SK-N-SH (cell line): ENCODE measurements at regions not wholly inside any gene's neighbourhood (a gene's known extent, or its start where the extent isn't known, plus 50 kb on each side); places are given as distances from the start of the nearest gene placed in this dataset.
"Not testable (repeated sequence)": the region's sequence is repeated elsewhere in the genome, so short reads cannot be mapped to it uniquely, and the experiment has no call there.

ENCODE experiments used
- CTCF ChIA-PET: fragments of 300-600, 350-600 bp; formaldehyde crosslinking; extraction: SDS; loops from one replicate; lab custom pipeline; 2021; lab: Yijun Ruan, JAX
- POLR2A ChIA-PET: fragments of 350-600 bp; sonication (Branson Sonifier 250); formaldehyde crosslinking; extraction: SDS; loops from one replicate; lab custom pipeline; 2020; ENCODE audit warnings: antibody characterized with exemption, inconsistent platforms; lab: Yijun Ruan, JAX
- DNase-seq: peaks from one replicate; pipeline ENCODE4 v3.0.0; 2012
- H2AFZ ChIP-seq: fragments of 200-600 bp; sonication (generic); 2 replicates; pipeline ENCODE4 v1.8.1; 2016; ENCODE audit warnings: antibody characterized with exemption, mild to moderate bottlenecking, low read depth
- H3F3A ChIP-seq: fragments of 200-600 bp; sonication (generic); replicated peaks from 2 replicates; pipeline ENCODE3; 2016; ENCODE audit warnings: antibody characterized with exemption, mild to moderate bottlenecking; ENCODE audit not compliant: insufficient read depth
- H3K27ac ChIP-seq, 2 experiments: fragments of 200-500 bp in 1 of 2; fragments of 200-600 bp in 1 of 2; sonication (Bioruptor generic) in 1 of 2; sonication (generic), shearing (Covaris generic) in 1 of 2; 2 replicates each; pipeline versions ENCODE4 v1.5.1 to v1.6.1; 2014 to 2016; ENCODE audit warnings: low read depth in 2 of 2, inconsistent platforms in 1 of 2, low read length in 1 of 2, mild to moderate bottlenecking in 1 of 2, mixed read lengths in 1 of 2
- H3K27me3 ChIP-seq: fragments of 200-600 bp; sonication (generic), shearing (Covaris generic); 2 replicates; pipeline ENCODE4 v1.6.1; 2016; ENCODE audit warnings: mixed run types; ENCODE audit not compliant: insufficient read depth
- H3K36me3 ChIP-seq, 2 experiments: fragments of 200-500 bp in 1 of 2; fragments of 200-600 bp in 1 of 2; sonication (Bioruptor generic) in 1 of 2; sonication (generic) in 1 of 2; replicated peaks in 1 of 2; 2 replicates each; pipeline versions ENCODE3 to v1.5.1; 2014 to 2016; ENCODE audit warnings: low read length in 1 of 2, mild to moderate bottlenecking in 1 of 2; ENCODE audit not compliant: insufficient read depth in 2 of 2, control insufficient read depth in 1 of 2
- H3K4me1 ChIP-seq, 2 experiments: fragments of 200-500 bp in 1 of 2; fragments of 200-600 bp in 1 of 2; sonication (Bioruptor generic) in 1 of 2; sonication (generic), shearing (Covaris generic) in 1 of 2; 2 replicates each; pipeline versions ENCODE4 v1.5.1 to v1.6.1; 2014 to 2016; ENCODE audit warnings: low read depth in 1 of 2, low read length in 1 of 2, mixed run types in 1 of 2; ENCODE audit not compliant: insufficient read depth in 2 of 2, control insufficient read depth in 1 of 2
- H3K4me2 ChIP-seq: fragments of 200-600 bp; sonication (generic), shearing (Covaris generic); 2 replicates; pipeline ENCODE4 v1.6.1; 2017; ENCODE audit warnings: mixed run types
- H3K4me3 ChIP-seq, 2 experiments: fragments of 200-500 bp in 1 of 2; fragments of 200-600 bp in 1 of 2; sonication (Bioruptor generic) in 1 of 2; sonication (generic), shearing (Covaris generic) in 1 of 2; 2 replicates each; pipeline versions ENCODE4 v1.5.1 to v1.8.1; 2014 to 2016; ENCODE audit warnings: low read depth in 2 of 2, inconsistent platforms in 1 of 2, low read length in 1 of 2, mild to moderate bottlenecking in 1 of 2, mixed read lengths in 1 of 2, moderate library complexity in 1 of 2
- H3K79me2 ChIP-seq: fragments of 200-600 bp; sonication (generic); 2 replicates; pipeline ENCODE4 v1.8.1; 2017; ENCODE audit warnings: mild to moderate bottlenecking; ENCODE audit not compliant: insufficient read depth
- H3K9ac ChIP-seq: fragments of 200-600 bp; sonication (generic); 2 replicates; pipeline ENCODE4 v1.6.1; 2017; ENCODE audit warnings: mixed run types
- H3K9me2 ChIP-seq: fragments of 200-600 bp; sonication (generic); 2 replicates; pipeline ENCODE4 v1.6.1; 2017; ENCODE audit warnings: mixed run types
- H3K9me3 ChIP-seq: fragments of 200-600 bp; sonication (generic); 2 replicates; pipeline ENCODE4 v1.6.1; 2017; ENCODE audit warnings: mixed run types, mild to moderate bottlenecking, moderate library complexity
- H4K20me1 ChIP-seq: fragments of 200-600 bp; sonication (generic); 2 replicates; pipeline ENCODE4 v1.6.1; 2017; ENCODE audit warnings: mild to moderate bottlenecking, mixed run types; ENCODE audit not compliant: insufficient read depth
- CHD2 ChIP-seq: fragments of 150-350 bp; IDR thresholded peaks from 2 replicates; pipeline ENCODE4 v1.6.1; 2018; ENCODE audit warnings: low read length; ENCODE audit not compliant: partially characterized antibody
- EZH2phosphoT487 ChIP-seq: fragments of 200-600 bp; sonication (generic); IDR thresholded peaks from 2 replicates; pipeline ENCODE4 v1.6.1; 2017; ENCODE audit warnings: low read depth, mixed run types, mild to moderate bottlenecking, antibody characterized with exemption, moderate library complexity, borderline replicate concordance
- FOSL2 ChIP-seq: IDR thresholded peaks from 2 replicates; pipeline ENCODE4 v1.4.0; 2012; ENCODE audit warnings: low read depth, mild to moderate bottlenecking, moderate library complexity, borderline replicate concordance
- FOXM1 ChIP-seq: IDR thresholded peaks from 2 replicates; pipeline ENCODE4 v1.4.0; 2012; ENCODE audit warnings: low read depth, mild to moderate bottlenecking
- IRF3 ChIP-seq: fragments of 150-350 bp; IDR thresholded peaks from 2 replicates; pipeline ENCODE4 v1.6.1; 2016; ENCODE audit warnings: mild to moderate bottlenecking, low read depth, low read length
- JUND ChIP-seq: IDR thresholded peaks from 2 replicates; pipeline ENCODE4 v1.4.0; 2012
- MXI1 ChIP-seq: IDR thresholded peaks from 2 replicates; pipeline ENCODE4 v1.6.1; 2012; ENCODE audit warnings: mild to moderate bottlenecking, low read depth, low read length, improper control_type of control experiment
- POLR2AphosphoS5 ChIP-seq: IDR thresholded peaks from 2 replicates; pipeline ENCODE4 v1.6.1; 2012; ENCODE audit warnings: low read depth, low read length
- RAD21 ChIP-seq: IDR thresholded peaks from 2 replicates; pipeline ENCODE4 v1.6.1; 2012; ENCODE audit warnings: mild to moderate bottlenecking, low read length
- REST ChIP-seq: IDR thresholded peaks from 2 replicates; pipeline ENCODE4 v1.6.1; 2012; ENCODE audit warnings: mild to moderate bottlenecking, low read depth, low read length, moderate library complexity
- RXRA ChIP-seq: IDR thresholded peaks from 2 replicates; pipeline ENCODE4 v1.4.0; 2012; ENCODE audit warnings: low read depth, mild to moderate bottlenecking, borderline replicate concordance
- SIN3A ChIP-seq: IDR thresholded peaks from 2 replicates; pipeline ENCODE4 v1.6.1; 2012; ENCODE audit warnings: low read depth, mild to moderate bottlenecking, low read length, moderate library complexity, borderline replicate concordance
- TAF1 ChIP-seq: IDR thresholded peaks from 2 replicates; pipeline ENCODE4 v1.6.1; 2012; ENCODE audit warnings: low read depth, mild to moderate bottlenecking, low read length, moderate library complexity, borderline replicate concordance
- TCF12 ChIP-seq: IDR thresholded peaks from 2 replicates; pipeline ENCODE4 v1.4.0; 2012
- TEAD4 ChIP-seq: IDR thresholded peaks from 2 replicates; pipeline ENCODE4 v1.4.0; 2012; ENCODE audit warnings: mild to moderate bottlenecking, borderline replicate concordance; ENCODE audit not compliant: insufficient read depth
- USF2 ChIP-seq: fragments of 150-350 bp; IDR thresholded peaks from 2 replicates; pipeline ENCODE4 v1.6.1; 2017; ENCODE audit warnings: antibody characterized with exemption, low read length, low read depth, borderline replicate concordance
- WGBS: methylation state at CpG from one replicate; pipeline ENCODE4 v1.1.6; 2017; ENCODE audit warnings: low lambda C conversion rate; 5-methylcytosine and 5-hydroxymethylcytosine counted together
- TF ChIP-seq, protein P1 (sequence below): IDR thresholded peaks from 2 replicates; pipeline ENCODE4; 2012

GRCh38 chr17:36695082-36695481 is 93.7 kb downstream of the MRM1 start:
- Histone ChIP-seq H3K27ac (no peak overlapping the region), H3K27me3 (no peaks in the 10 kb centered on the region), H3K4me1 (no peaks in the 10 kb centered on the region), H3F3A (no peaks in the 10 kb centered on the region), H3K9me3 (no peaks in the 10 kb centered on the region), H3K36me3 (no peaks in the 10 kb centered on the region), H2AFZ (no peak overlapping the region), H3K79me2 (no peaks in the 10 kb centered on the region), H3K4me3 (no peak overlapping the region), H3K9ac (no peak overlapping the region), H4K20me1 (no peaks in the 10 kb centered on the region), H3K4me2 (no peak overlapping the region), H3K9me2 (no peaks in the 10 kb centered on the region)
- DNase-seq = no peak
- TF ChIP-seq TEAD4 = no peak
- WGBS = 17% methylated on average over 3 of the region's 3 CpGs
- CTCF ChIA-PET = no interaction called here
- POLR2A ChIA-PET = no interaction called here

GRCh38 chr17:36695710-36696109 is 94.3 kb downstream of the MRM1 start:
- H3K9me3 ChIP-seq, H3K4me2 ChIP-seq, H3K27ac ChIP-seq, H3K79me2 ChIP-seq, H3K4me3 ChIP-seq, DNase-seq, H3F3A ChIP-seq, POLR2A ChIA-PET, H4K20me1 ChIP-seq, H3K9me2 ChIP-seq, H3K4me1 ChIP-seq, H3K36me3 ChIP-seq, H3K27me3 ChIP-seq, H3K9ac ChIP-seq, H2AFZ ChIP-seq: not testable (repeated sequence)
- CTCF ChIA-PET = interaction anchor here (1.1 to 1.4 kb wide), 2 partner anchors 10 to 13 kb away, joined by 3 to 4 read pairs; no protein-coding TSS in a partner anchor
- 60% methylated on average over 6 of the region's 6 CpGs for WGBS

DNA sequence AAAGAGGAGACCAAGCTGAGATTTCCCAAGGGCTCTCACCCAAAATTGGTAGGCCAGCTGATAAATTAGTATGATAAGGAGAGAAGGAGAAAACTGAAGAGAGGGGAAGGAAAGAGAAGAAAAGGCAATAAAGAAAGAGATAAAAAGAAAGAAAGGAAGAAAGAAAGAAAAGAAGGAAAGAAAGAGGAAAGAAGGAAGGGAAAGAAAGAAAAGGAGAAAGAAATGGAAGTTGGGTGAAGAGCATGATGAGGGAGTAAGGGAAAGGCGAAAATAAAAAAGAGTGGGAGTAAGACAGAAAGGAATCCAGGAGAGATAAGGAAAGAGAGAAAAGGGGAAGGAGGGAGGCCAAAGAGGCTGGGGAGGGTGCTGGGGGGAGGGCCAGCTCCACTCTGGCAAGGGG is 95.4 kb downstream of the MRM1 start:
- CTCF ChIA-PET = interaction anchor here (1.1 to 1.4 kb wide), 2 partner anchors 9 to 14 kb away, joined by 3 to 4 read pairs; no protein-coding TSS in a partner anchor
- no peaks in the 10 kb centered on the region for H3K27me3 ChIP-seq
- POLR2A ChIA-PET = no interaction called here

More for the DNA sequence above, 95.4 kb downstream of the MRM1 start:
- no peak overlapping the region for H3K27ac ChIP-seq
- WGBS = 20% methylated on average over 1 of the region's 1 CpG
- H3K9me2 ChIP-seq = no peaks in the 10 kb centered on the region
- H3K9ac ChIP-seq = no peak overlapping the region
- H3K4me3 ChIP-seq = no peak overlapping the region
- H3K9me3 ChIP-seq = no peaks in the 10 kb centered on the region
- no peaks in the 10 kb centered on the region for H3K79me2 ChIP-seq
- no peak overlapping the region for H3K4me2 ChIP-seq
- no peaks in the 10 kb centered on the region for H3K4me1 ChIP-seq
- H3K36me3 ChIP-seq = no peaks in the 10 kb centered on the region
- no peak for DNase-seq
- TF ChIP-seq REST (no peak), USF2 (no peak), IRF3 (no peak), TAF1 (no peak), POLR2AphosphoS5 (no peak), CHD2 (no peak), TCF12 (no peak), FOSL2 (no peak), MXI1 (no peak), EZH2phosphoT487 (no peak), RXRA (no peak), SIN3A (no peak), JUND (no peak), RAD21 (no peak), FOXM1 (no peak)
- TF ChIP-seq, protein P1, sequence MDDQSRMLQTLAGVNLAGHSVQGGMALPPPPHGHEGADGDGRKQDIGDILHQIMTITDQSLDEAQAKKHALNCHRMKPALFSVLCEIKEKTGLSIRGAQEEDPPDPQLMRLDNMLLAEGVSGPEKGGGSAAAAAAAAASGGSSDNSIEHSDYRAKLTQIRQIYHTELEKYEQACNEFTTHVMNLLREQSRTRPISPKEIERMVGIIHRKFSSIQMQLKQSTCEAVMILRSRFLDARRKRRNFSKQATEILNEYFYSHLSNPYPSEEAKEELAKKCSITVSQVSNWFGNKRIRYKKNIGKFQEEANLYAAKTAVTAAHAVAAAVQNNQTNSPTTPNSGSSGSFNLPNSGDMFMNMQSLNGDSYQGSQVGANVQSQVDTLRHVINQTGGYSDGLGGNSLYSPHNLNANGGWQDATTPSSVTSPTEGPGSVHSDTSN = no peak
- no peaks in the 10 kb centered on the region for H3F3A ChIP-seq
- H4K20me1 ChIP-seq = no peaks in the 10 kb centered on the region
- H2AFZ ChIP-seq = no peak overlapping the region
